SK-N-SH (cell line): ENCODE measurements at regions not wholly inside any gene's neighbourhood (a gene's known extent, or its start where the extent isn't known, plus 50 kb on each side); places are given as distances from the start of the nearest gene placed in this dataset.
"Not testable (repeated sequence)": the region's sequence is repeated elsewhere in the genome, so short reads cannot be mapped to it uniquely, and the experiment has no call there.

Source experiments
- CTCF ChIP-seq: fragments of 200-600 bp; sonication (generic); IDR thresholded peaks from 2 replicates; pipeline ENCODE4 v1.6.1; 2017; ENCODE audit warnings: antibody characterized with exemption, mild to moderate bottlenecking, moderate library complexity
- FOXJ3 ChIP-seq: sonication (generic); formaldehyde crosslinking; IDR thresholded peaks from 2 replicates; pipeline ENCODE4 v1.5.1; 2020; ENCODE audit warnings: mild to moderate bottlenecking, missing genetic modification reagents
- YY1 ChIP-seq: IDR thresholded peaks from 2 replicates; pipeline ENCODE4 v1.4.0; 2012; ENCODE audit warnings: low read depth, mild to moderate bottlenecking

- TF ChIP-seq YY1; CTCF; FOXJ3 (CRISPR knock-in tag): not testable (repeated sequence)
These were observed 197.0 kb downstream of the BARX2 start for GRCh38 chr11:129572667-129573066.
